Smooth muscle cell (in vitro differentiated cells): ENCODE measurements at regions not wholly inside any gene's neighbourhood (a gene's known extent, or its start where the extent isn't known, plus 50 kb on each side); places are given as distances from the start of the nearest gene placed in this dataset.

ENCODE experiments used
- DNase-seq: peaks from one replicate; lab custom pipeline; 2025; ENCODE audit not compliant: unreplicated experiment; lab: John Stamatoyannopoulos, UW
- H2AFZ ChIP-seq: fragments of 200-600 bp; sonication (generic); 2 replicates; pipeline ENCODE4 v1.6.0; 2016; ENCODE audit warnings: antibody characterized with exemption, low read depth, mild to moderate bottlenecking
- H3F3A ChIP-seq: fragments of 200-600 bp; sonication (generic); 2 replicates; pipeline ENCODE4 v1.6.0; 2017; ENCODE audit warnings: antibody characterized with exemption, low read depth
- H3K27ac ChIP-seq: fragments of 200-600 bp; sonication (generic); 2 replicates; pipeline ENCODE4 v1.5.1; 2016; ENCODE audit warnings: low read depth, mild to moderate bottlenecking
- H3K27me3 ChIP-seq: fragments of 200-600 bp; sonication (generic); 2 replicates; pipeline ENCODE4 v1.6.1; 2016; ENCODE audit warnings: low read depth, mild to moderate bottlenecking
- H3K36me3 ChIP-seq: fragments of 200-600 bp; sonication (generic); 2 replicates; pipeline ENCODE4 v1.5.1; 2016; ENCODE audit warnings: low read depth
- H3K4me1 ChIP-seq: fragments of 200-600 bp; sonication (generic); 2 replicates; pipeline ENCODE4 v1.5.1; 2016; ENCODE audit warnings: low read depth
- H3K4me2 ChIP-seq: fragments of 200-600 bp; sonication (generic); 2 replicates; pipeline ENCODE4 v1.6.0; 2016; ENCODE audit warnings: mild to moderate bottlenecking
- H3K4me3 ChIP-seq: fragments of 200-600 bp; sonication (generic); 2 replicates; pipeline ENCODE4 v1.5.1; 2016; ENCODE audit warnings: mild to moderate bottlenecking
- H3K79me2 ChIP-seq: fragments of 200-600 bp; sonication (generic); 2 replicates; pipeline ENCODE4 v1.6.0; 2016; ENCODE audit warnings: low read depth, mild to moderate bottlenecking
- H3K9ac ChIP-seq: fragments of 200-600 bp; sonication (generic); 2 replicates; pipeline ENCODE4 v1.6.0; 2016; ENCODE audit warnings: low read depth
- H3K9me3 ChIP-seq: fragments of 200-600 bp; sonication (generic); replicated peaks from 2 replicates; pipeline ENCODE4 v1.5.1; 2016; ENCODE audit warnings: low read depth
- H4K20me1 ChIP-seq: fragments of 200-600 bp; sonication (generic); 2 replicates; pipeline ENCODE4 v1.6.0; 2016; ENCODE audit warnings: low read depth
- WGBS: methylation state at CpG from one replicate; pipeline ENCODE4 v1.1.7; 2016; ENCODE audit warnings: low lambda C conversion rate; 5-methylcytosine and 5-hydroxymethylcytosine counted together
- TF ChIP-seq, protein P1 (sequence below): fragments of 200-600 bp; sonication (generic); IDR thresholded peaks from 2 replicates; pipeline ENCODE4 v1.5.1; 2017; ENCODE audit warnings: borderline replicate concordance, mild to moderate bottlenecking, antibody characterized with exemption; ENCODE audit not compliant: insufficient read depth, poor library complexity, severe bottlenecking

DNA sequence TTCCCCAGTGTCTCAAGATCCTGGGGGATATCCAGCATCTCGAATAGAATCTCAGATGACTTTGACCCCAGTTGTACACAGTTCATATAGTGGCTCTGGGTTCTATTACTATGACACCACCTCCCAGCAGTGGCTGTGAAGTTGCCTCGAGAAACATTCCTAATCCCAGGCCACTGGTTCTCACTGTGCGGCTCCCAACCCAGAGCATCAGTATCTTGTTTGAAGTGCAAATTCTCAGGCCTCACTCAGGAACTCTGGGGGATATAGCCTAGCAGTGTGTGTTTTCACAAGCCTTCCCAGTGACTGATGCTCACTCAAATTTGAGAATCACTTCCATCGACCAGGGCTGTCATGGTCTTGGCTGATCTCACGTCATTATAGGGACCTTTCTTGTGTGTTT lies 69.3 kb upstream of the IGF1 start:
- Histone ChIP-seq H2AFZ (no peak overlapping the region), H4K20me1 (no peaks in the 10 kb centered on the region), H3K4me2 (no peak overlapping the region), H3F3A (no peaks in the 10 kb centered on the region), H3K36me3 (no peaks in the 10 kb centered on the region), H3K27ac (no peak overlapping the region), H3K79me2 (no peaks in the 10 kb centered on the region), H3K4me1 (no peaks in the 10 kb centered on the region), H3K9ac (no peak overlapping the region), H3K4me3 (no peak overlapping the region), H3K9me3 (no peaks in the 10 kb centered on the region), H3K27me3 (no peaks in the 10 kb centered on the region)
- WGBS: 36% methylated on average over 5 of the region's 5 CpGs
- DNase-seq: no peak
- TF ChIP-seq, protein P1, sequence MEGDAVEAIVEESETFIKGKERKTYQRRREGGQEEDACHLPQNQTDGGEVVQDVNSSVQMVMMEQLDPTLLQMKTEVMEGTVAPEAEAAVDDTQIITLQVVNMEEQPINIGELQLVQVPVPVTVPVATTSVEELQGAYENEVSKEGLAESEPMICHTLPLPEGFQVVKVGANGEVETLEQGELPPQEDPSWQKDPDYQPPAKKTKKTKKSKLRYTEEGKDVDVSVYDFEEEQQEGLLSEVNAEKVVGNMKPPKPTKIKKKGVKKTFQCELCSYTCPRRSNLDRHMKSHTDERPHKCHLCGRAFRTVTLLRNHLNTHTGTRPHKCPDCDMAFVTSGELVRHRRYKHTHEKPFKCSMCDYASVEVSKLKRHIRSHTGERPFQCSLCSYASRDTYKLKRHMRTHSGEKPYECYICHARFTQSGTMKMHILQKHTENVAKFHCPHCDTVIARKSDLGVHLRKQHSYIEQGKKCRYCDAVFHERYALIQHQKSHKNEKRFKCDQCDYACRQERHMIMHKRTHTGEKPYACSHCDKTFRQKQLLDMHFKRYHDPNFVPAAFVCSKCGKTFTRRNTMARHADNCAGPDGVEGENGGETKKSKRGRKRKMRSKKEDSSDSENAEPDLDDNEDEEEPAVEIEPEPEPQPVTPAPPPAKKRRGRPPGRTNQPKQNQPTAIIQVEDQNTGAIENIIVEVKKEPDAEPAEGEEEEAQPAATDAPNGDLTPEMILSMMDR: no peak

DNA sequence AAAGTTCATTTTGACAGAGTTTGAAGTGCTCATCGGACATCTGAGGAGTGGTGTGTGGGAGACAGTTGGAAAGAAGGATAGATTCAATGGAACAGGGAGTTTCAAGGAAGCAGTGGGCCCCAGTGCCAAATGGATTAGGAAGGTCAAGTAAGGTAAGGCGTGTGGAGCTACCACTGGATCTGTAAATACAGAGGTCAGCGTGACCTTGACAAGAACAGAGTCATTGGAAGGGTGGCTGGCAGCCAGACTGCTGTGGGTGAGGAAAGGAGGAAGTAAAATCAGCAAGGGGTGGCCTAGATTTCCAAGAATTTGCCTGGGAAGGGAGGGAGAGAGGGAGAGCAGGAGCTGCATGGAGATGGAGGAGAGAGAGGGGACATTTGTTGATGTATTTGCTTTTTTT lies 68.2 kb upstream of the IGF1 start:
- no peak for DNase-seq
- H3K9me3 ChIP-seq: no peaks in the 10 kb centered on the region
- no peaks in the 10 kb centered on the region for H3K36me3 ChIP-seq
- no peaks in the 10 kb centered on the region for H4K20me1 ChIP-seq
- H3K27me3 ChIP-seq: no peaks in the 10 kb centered on the region
- TF ChIP-seq, protein P1: no peak
- H3K27ac ChIP-seq: no peak overlapping the region
- no peaks in the 10 kb centered on the region for H3K4me1 ChIP-seq
- no peak overlapping the region for H3K9ac ChIP-seq
- H2AFZ ChIP-seq: no peak overlapping the region
- H3F3A ChIP-seq: no peaks in the 10 kb centered on the region
- 57% methylated on average over 3 of the region's 3 CpGs for WGBS
- no peak overlapping the region for H3K4me3 ChIP-seq
- no peak overlapping the region for H3K4me2 ChIP-seq
- no peaks in the 10 kb centered on the region for H3K79me2 ChIP-seq

DNA sequence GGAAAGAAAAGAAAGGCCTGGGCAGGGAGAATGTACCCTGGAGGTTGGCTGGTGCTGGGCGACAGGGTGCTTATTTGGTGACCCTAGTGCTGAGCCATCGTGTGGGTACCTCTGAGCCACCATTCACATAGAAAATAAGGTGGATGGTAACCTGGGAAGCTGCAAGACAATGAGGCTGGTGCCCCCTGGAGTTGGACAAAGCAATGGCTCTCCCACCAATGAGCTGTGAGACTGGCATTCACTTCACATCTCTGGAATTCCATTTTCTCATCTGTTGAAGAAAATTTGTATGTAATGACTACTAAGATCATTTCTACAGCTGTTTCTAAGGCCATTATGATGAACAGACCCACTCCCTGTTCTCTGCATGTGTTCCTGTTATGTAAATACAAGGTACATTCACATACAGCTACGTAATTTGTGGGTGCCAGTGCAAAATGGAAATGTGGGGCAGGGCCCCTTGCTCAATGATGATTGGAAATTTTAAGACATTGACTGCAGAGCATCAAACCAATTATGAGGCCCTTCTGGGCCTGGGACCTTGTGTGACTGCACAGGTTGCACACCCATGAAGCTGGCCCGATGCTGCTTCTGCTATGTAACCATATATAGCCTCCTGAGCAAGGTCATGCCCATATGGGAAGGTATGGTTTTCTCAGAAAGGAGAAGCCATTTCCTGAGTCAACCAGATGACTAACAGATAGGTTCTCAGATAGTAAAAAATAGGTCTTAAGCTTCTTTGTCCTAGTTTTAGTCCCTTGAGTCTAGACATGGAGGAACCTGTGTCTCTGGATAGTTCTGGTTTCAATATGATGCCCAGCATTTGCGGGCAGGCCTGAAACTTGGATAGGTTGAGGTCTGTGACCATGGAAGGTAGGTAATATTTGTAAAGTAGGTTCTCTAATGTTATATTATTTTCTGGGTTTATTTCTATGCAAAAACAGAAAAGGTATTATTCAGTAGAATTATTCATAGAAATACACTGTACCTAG lies 63.4 kb upstream of the IGF1 start:
- Histone ChIP-seq H2AFZ (no peak overlapping the region), H3K79me2 (no peaks in the 10 kb centered on the region), H4K20me1 (no peaks in the 10 kb centered on the region), H3K4me2 (no peak overlapping the region), H3K36me3 (no peaks in the 10 kb centered on the region), H3F3A (no peaks in the 10 kb centered on the region), H3K27ac (peak overlapping the region; percentile 14), H3K9me3 (no peaks in the 10 kb centered on the region), H3K4me1 (peaks cover 4% of the 10 kb centered on the region), H3K9ac (no peak overlapping the region), H3K4me3 (no peak overlapping the region), H3K27me3 (no peaks in the 10 kb centered on the region)
- 83% methylated on average over 5 of the region's 5 CpGs for WGBS
- DNase-seq: no peak
- TF ChIP-seq, protein P1: no peak
